ENCODE measurements at regions not wholly inside any gene's neighbourhood (a gene's known extent, or its start where the extent isn't known, plus 50 kb on each side); places are given as distances from the start of the nearest gene placed in this dataset.

DNA sequence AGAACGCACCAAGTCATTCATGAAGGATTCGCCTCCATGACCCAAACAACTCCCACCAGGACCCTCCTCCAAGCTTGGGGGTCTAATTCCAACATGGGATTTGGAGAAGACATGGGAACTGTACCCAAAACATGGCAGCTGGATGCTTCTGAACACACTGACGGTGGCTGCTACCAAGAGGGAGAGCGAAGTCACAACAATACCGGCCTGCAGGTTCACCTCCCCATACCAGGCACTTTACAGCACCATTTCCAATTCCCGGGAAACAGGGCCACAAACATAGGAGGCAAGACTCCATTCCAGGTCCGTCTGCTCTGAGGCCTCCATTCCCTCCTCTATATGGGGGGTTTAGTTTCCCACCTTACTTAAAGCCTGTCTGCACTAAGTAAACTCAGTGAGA lies 75.8 kb downstream of the LINC01488 start:
- DNase-seq (ENCODE audit: low spot score) = no peak
- Histone ChIP-seq H3K27ac (ENCODE audit: extremely low read length, insufficient read depth, low read length) (no peak overlapping the region), H3K4me1 (ENCODE audit: insufficient read depth, low read length) (peaks cover 4% of the 10 kb centered on the region; the same call in 1 of the 2 replicates), H3K9ac (ENCODE audit: insufficient read depth, low read depth, low read length) (no peak overlapping the region), H3K36me3 (replicated peaks in 1 of 2; ENCODE audit: control insufficient read depth in 1 of 2, insufficient read depth in 2 of 2, low read length in 2 of 2) (no peaks in the 10 kb centered on the region), H2AFZ (ENCODE audit: low read length) (no peak overlapping the region), H3K79me2 (ENCODE audit: insufficient read depth, low read length) (no peaks in the 10 kb centered on the region), H4K20me1 (ENCODE audit: insufficient read depth, low read length) (no peaks in the 10 kb centered on the region), H3K4me3 (replicated peaks in 1 of 3; ENCODE audit: insufficient read depth in 1 of 3, low read depth in 2 of 3, low read length in 3 of 3) (no peak overlapping the region), H3K27me3 (ENCODE audit: control insufficient read depth in 1 of 2, insufficient read depth in 2 of 2, low read length in 2 of 2) (peaks cover 3 to 17% of the 10 kb centered on the region in 2 experiments; a peak in 3 of 5 replicates), H3K4me2 (ENCODE audit: low read depth, low read length) (no peak overlapping the region), H3K9me3 (ENCODE audit: low read length) (no peaks in the 10 kb centered on the region)
- ChIA-PET CTCF (ENCODE audit: low intra/inter-chr PET ratio, low total read pairs) (no interaction called here), POLR2A (no interaction called here)
- 39% methylated on average over 5 of the region's 7 CpGs for WGBS (ENCODE audit: low lambda C conversion rate)
- FAIRE-seq = no peak
- BruUV-seq (replicated peaks) = no TSS peak
- intact Hi-C loops (cut with micrococcal nuclease; ENCODE audit: unreplicated experiment) (no loop called here), in situ Hi-C loops (cut with HindIII; ENCODE audit: extremely low pct_ligation_motif_present, low pct_unique_long_range_greater_than_20kb) (no loop called here)
- ATAC-seq = no peak
- TF ChIP-seq ZSCAN31 (CRISPR knock-in tag; IDR thresholded peaks at IDR 0.05; ENCODE audit: low read depth) (no peak), EZH2 (conservative IDR thresholded peaks at IDR 0.05; ENCODE audit: low read depth, low read length) (no peak), ZNF337 (CRISPR knock-in tag; IDR thresholded peaks at IDR 0.05; ENCODE audit: borderline replicate concordance, low read depth) (no peak), ZSCAN21 (CRISPR knock-in tag; IDR thresholded peaks at IDR 0.05; ENCODE audit: borderline replicate concordance) (no peak), SNAI1 (CRISPR knock-in tag; IDR thresholded peaks at IDR 0.05; ENCODE audit: borderline replicate concordance) (no peak), ZNF564 (CRISPR knock-in tag; IDR thresholded peaks at IDR 0.05) (no peak), AGO2 (optimal IDR thresholded peaks at IDR 0.05; ENCODE audit: low read depth, low read length) (no peak), MAZ (IDR thresholded peaks at IDR 0.05; ENCODE audit: borderline replicate concordance, low read depth, low read length) (no peak), MAZ (CRISPR knock-in tag; IDR thresholded peaks at IDR 0.05; ENCODE audit: low read depth) (no peak), ZNF891 (CRISPR knock-in tag; IDR thresholded peaks at IDR 0.05) (no peak), ZNF24 (IDR thresholded peaks at IDR 0.05) (no peak), KLF6 (CRISPR knock-in tag; IDR thresholded peaks at IDR 0.05) (no peak), CBX2 (IDR thresholded peaks at IDR 0.05; ENCODE audit: low read depth, low read length) (no peak), CBX2 (CRISPR knock-in tag; IDR thresholded peaks at IDR 0.05; ENCODE audit: low read depth) (no peak), ZNF350 (CRISPR knock-in tag; IDR thresholded peaks at IDR 0.05; ENCODE audit: borderline replicate concordance, low read depth) (no peak), RAD51 (IDR thresholded peaks at IDR 0.05; ENCODE audit: borderline replicate concordance) (no peak)
- TF ChIP-seq, protein P1, sequence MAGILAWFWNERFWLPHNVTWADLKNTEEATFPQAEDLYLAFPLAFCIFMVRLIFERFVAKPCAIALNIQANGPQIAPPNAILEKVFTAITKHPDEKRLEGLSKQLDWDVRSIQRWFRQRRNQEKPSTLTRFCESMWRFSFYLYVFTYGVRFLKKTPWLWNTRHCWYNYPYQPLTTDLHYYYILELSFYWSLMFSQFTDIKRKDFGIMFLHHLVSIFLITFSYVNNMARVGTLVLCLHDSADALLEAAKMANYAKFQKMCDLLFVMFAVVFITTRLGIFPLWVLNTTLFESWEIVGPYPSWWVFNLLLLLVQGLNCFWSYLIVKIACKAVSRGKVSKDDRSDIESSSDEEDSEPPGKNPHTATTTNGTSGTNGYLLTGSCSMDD (CRISPR knock-in tag; IDR thresholded peaks at IDR 0.05) = no peak
- TF ChIP-seq, protein P2, sequence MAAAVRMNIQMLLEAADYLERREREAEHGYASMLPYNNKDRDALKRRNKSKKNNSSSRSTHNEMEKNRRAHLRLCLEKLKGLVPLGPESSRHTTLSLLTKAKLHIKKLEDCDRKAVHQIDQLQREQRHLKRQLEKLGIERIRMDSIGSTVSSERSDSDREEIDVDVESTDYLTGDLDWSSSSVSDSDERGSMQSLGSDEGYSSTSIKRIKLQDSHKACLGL (CRISPR knock-in tag; IDR thresholded peaks at IDR 0.05) = no peak
- TF ChIP-seq, protein P3, sequence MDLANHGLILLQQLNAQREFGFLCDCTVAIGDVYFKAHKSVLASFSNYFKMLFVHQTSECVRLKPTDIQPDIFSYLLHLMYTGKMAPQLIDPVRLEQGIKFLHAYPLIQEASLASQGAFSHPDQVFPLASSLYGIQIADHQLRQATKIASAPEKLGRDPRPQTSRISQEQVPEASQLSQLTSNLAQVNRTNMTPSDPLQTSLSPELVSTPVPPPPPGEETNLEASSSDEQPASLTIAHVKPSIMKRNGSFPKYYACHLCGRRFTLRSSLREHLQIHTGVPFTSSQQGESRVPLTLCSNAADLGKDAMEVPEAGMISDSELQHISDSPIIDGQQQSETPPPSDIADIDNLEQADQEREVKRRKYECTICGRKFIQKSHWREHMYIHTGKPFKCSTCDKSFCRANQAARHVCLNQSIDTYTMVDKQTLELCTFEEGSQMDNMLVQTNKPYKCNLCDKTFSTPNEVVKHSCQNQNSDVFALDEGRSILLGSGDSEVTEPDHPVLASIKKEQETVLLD (CRISPR knock-in tag; IDR thresholded peaks at IDR 0.05; ENCODE audit: low read depth) = no peak
- TF ChIP-seq, protein P4, sequence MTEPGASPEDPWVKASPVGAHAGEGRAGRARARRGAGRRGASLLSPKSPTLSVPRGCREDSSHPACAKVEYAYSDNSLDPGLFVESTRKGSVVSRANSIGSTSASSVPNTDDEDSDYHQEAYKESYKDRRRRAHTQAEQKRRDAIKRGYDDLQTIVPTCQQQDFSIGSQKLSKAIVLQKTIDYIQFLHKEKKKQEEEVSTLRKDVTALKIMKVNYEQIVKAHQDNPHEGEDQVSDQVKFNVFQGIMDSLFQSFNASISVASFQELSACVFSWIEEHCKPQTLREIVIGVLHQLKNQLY (CRISPR knock-in tag; IDR thresholded peaks at IDR 0.05) = no peak
